KMS-11 (cell line): ENCODE measurements at regions not wholly inside any gene's neighbourhood (a gene's known extent, or its start where the extent isn't known, plus 50 kb on each side); places are given as distances from the start of the nearest gene placed in this dataset.

Experiments
- H2AFZ ChIP-seq: fragments of 200-600 bp; sonication (generic); 2 replicates; pipeline ENCODE4 v1.6.1; 2016; ENCODE audit warnings: antibody characterized with exemption, mixed run types, low read depth
- H3K27ac ChIP-seq: fragments of 200-600 bp; sonication (generic); 2 replicates; pipeline ENCODE4 v1.6.1; 2016; ENCODE audit warnings: mild to moderate bottlenecking, mixed run types
- H3K27me3 ChIP-seq: fragments of 200-600 bp; sonication (generic); 2 replicates; pipeline ENCODE4 v1.6.1; 2017; ENCODE audit warnings: mild to moderate bottlenecking, low read depth, mixed run types, moderate library complexity; ENCODE audit not compliant: insufficient read depth
- H3K36me3 ChIP-seq: fragments of 200-600 bp; sonication (generic); 2 replicates; pipeline ENCODE4 v1.6.1; 2017; ENCODE audit warnings: mild to moderate bottlenecking, mixed run types; ENCODE audit not compliant: insufficient read depth
- H3K4me1 ChIP-seq: fragments of 200-600 bp; sonication (generic); 2 replicates; pipeline ENCODE4 v1.6.1; 2016; ENCODE audit warnings: mild to moderate bottlenecking, low read depth, mixed run types; ENCODE audit not compliant: poor library complexity, severe bottlenecking
- H3K4me2 ChIP-seq: fragments of 200-600 bp; sonication (generic); 2 replicates; pipeline ENCODE4 v1.7.0; 2016; ENCODE audit warnings: mild to moderate bottlenecking, mixed run types
- H3K4me3 ChIP-seq: fragments of 200-600 bp; sonication (generic); IDR thresholded peaks from 2 replicates; pipeline ENCODE4 v1.6.1; 2017; ENCODE audit warnings: low read depth, low read length, mixed read lengths; ENCODE audit not compliant: insufficient read depth
- H3K79me2 ChIP-seq: fragments of 200-600 bp; sonication (generic); 2 replicates; pipeline ENCODE4 v1.6.1; 2016; ENCODE audit warnings: low read depth, mixed run types; ENCODE audit not compliant: insufficient read depth
- H3K9ac ChIP-seq: fragments of 200-600 bp; sonication (generic); 2 replicates; pipeline ENCODE4 v1.6.1; 2016; ENCODE audit warnings: mild to moderate bottlenecking, mixed run types
- H4K20me1 ChIP-seq: fragments of 200-600 bp; sonication (generic); 2 replicates; pipeline ENCODE4 v1.6.1; 2016; ENCODE audit warnings: mild to moderate bottlenecking, mixed run types; ENCODE audit not compliant: insufficient read depth
- TF ChIP-seq, protein P1 (sequence below): fragments of 200-600 bp; sonication (generic); conservative IDR thresholded peaks from 2 replicates; pipeline ENCODE4 v1.6.1; 2017; ENCODE audit warnings: low read depth, mild to moderate bottlenecking, antibody characterized with exemption, low read length, moderate library complexity, mixed read lengths

DNA sequence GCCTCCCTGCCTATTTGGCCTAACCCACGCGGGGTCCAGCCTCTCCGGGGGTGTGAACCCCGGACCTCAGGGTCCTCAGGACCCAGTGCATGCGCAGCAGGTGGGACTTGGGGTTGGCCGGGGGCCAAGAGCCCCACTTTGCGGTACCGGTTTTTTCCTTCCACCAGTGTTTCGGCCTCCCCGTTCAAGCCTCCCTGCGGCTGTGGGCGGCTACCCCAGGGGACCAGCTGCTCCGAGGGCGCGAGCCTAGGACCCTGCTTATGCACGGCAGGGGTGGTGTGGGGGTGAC is 327.3 kb downstream of the ALG10 start:
- H3K27me3 ChIP-seq, result peaks cover 17% of the 10 kb centered on the region
- TF ChIP-seq, protein P1, sequence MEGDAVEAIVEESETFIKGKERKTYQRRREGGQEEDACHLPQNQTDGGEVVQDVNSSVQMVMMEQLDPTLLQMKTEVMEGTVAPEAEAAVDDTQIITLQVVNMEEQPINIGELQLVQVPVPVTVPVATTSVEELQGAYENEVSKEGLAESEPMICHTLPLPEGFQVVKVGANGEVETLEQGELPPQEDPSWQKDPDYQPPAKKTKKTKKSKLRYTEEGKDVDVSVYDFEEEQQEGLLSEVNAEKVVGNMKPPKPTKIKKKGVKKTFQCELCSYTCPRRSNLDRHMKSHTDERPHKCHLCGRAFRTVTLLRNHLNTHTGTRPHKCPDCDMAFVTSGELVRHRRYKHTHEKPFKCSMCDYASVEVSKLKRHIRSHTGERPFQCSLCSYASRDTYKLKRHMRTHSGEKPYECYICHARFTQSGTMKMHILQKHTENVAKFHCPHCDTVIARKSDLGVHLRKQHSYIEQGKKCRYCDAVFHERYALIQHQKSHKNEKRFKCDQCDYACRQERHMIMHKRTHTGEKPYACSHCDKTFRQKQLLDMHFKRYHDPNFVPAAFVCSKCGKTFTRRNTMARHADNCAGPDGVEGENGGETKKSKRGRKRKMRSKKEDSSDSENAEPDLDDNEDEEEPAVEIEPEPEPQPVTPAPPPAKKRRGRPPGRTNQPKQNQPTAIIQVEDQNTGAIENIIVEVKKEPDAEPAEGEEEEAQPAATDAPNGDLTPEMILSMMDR, result no peak
- H3K9ac ChIP-seq, result no peak overlapping the region
- peak overlapping the region; percentile 75 for H2AFZ ChIP-seq
- no peak overlapping the region for H3K27ac ChIP-seq
- H3K4me3 ChIP-seq, result no peak overlapping the region
- peak overlapping the region; percentile 64 for H3K4me2 ChIP-seq
- no peaks in the 10 kb centered on the region for H3K4me1 ChIP-seq
- no peaks in the 10 kb centered on the region for H3K36me3 ChIP-seq
- H3K79me2 ChIP-seq, result no peaks in the 10 kb centered on the region
- no peaks in the 10 kb centered on the region for H4K20me1 ChIP-seq

DNA sequence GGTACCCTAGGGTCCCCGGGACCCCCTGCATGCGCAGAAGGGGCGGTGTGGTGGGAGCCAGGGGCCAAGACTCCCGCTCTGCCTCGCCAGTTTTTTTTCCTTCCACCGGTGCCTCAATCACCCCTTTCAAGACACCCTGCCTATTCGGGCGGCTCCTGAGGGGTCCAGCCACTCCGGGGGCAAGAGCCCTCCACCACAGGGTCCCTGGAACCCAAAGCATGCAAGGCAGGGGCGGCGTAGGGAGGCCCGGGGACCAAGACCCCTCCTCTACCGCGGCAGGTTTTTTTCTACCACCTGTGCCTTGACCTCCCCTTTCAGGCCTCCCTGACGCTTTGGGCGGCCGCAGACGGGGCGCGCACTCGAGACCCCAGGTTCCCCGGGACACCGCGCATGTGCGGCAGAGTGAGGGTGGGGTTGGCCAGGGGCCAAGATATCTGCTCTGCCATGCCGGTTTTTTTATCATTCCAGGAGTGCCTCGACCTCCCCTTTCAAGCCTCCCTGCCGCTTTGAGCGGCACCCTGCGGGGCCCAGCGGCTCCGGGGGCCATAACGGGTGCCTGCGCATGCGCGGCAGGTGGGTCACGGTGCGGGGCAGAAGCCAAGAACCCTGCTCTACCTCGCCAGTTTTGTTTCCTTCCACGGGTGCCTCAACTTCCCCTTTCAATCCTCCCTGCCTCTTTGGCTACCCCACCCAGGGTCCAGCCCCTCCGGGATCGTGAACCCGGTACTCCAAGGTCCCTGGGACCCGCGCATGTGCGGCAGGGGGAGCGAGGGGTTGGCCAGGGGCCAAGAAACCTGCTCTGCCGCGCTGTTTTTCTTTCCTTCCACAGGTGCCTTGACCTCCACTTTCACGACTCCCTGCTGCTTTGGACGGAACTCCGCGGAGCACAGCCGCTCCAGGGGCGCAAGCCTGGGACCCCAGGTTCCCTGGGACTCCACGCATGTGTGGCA is 328.1 kb downstream of the ALG10 start:
- H3K36me3 ChIP-seq, result no peaks in the 10 kb centered on the region
- TF ChIP-seq, protein P1, result no peak
- H3K4me2 ChIP-seq, result no peak overlapping the region
- no peak overlapping the region for H3K27ac ChIP-seq
- H2AFZ ChIP-seq, result no peak overlapping the region
- H3K27me3 ChIP-seq, result peaks cover 14% of the 10 kb centered on the region; the same call in 1 of the 2 replicates
- no peak overlapping the region for H3K9ac ChIP-seq
- no peak overlapping the region for H3K4me3 ChIP-seq
- H4K20me1 ChIP-seq, result no peaks in the 10 kb centered on the region
- no peaks in the 10 kb centered on the region for H3K4me1 ChIP-seq
- no peaks in the 10 kb centered on the region for H3K79me2 ChIP-seq

DNA sequence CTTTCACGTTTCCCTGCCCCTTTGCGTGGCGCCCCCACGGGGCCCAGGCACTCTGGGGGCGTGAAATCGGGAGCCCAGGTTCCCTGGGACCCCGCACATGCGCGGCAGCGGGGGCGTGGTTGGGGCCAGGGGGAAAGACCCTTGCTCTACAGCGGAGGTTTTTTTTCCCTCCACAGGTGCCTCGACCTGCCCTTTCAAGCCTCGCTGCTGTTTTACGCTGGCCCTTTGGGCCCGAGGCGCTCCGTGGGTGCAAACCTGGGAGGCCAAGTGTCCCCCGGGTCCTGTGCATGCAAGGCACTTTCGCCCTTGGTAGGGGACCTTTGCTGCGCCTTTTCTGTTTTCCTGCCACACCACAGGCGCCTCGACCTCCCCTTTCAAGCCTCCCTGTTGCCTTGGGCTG is 329.8 kb downstream of the ALG10 start:
- H3K27ac ChIP-seq, result no peak overlapping the region
- H3K4me1 ChIP-seq, result no peaks in the 10 kb centered on the region
- no peak overlapping the region for H2AFZ ChIP-seq
- no peak overlapping the region for H3K4me3 ChIP-seq
- no peak overlapping the region for H3K9ac ChIP-seq
- H4K20me1 ChIP-seq, result no peaks in the 10 kb centered on the region
- H3K79me2 ChIP-seq, result no peaks in the 10 kb centered on the region
- TF ChIP-seq, protein P1, result no peak
- H3K36me3 ChIP-seq, result no peaks in the 10 kb centered on the region
- H3K4me2 ChIP-seq, result no peak overlapping the region
- H3K27me3 ChIP-seq, result peaks cover 16% of the 10 kb centered on the region; the same call in 1 of the 2 replicates

DNA sequence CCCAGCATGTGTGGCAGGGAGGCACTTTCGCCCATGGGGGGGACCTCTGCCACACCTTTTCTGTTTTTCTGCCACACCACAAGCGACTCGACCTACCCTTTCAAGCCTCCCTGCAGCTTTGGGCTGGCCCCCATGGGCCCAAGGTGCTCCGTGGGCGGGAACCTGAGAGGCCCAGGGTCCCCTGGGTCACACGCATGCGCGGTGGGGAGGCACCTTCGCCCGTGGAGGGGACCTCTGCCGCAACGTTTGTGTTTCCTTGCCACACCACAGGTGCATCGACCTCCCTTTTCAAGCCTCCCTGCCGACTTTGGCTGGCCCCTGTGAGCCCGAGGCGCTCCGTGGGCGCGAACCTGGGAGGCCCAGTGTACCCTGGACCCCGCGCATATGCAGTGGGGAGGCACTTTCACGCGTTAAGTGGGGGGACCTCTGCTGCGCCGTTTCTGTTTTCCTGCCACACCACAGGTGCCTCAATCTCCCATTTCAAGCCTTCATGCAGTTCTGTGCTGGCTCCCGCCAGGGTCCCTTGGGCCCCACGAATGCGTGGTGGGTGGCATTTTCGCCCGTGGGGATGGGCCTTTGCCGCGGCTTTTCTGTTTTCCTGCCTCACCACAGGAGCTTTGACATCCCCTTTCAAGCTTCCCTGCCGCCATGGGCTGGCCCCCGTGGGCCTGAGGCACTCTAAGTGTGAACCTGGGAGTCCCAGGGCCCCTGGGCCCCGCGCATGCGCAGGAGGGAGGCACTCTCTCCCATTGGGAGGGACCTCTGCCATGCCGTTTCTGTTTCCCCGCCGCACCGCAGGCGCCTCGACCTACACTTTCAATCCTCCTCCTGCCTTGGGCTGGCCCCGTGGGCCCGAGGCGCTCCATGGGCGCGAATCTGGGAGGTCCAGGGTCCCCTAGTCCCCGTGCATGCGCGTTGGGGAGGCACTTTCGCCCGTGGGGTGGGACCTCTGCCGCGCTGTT is 332.2 kb downstream of the ALG10 start:
- Histone ChIP-seq H3K27ac (no peak overlapping the region), H3K36me3 (no peaks in the 10 kb centered on the region), H3K9ac (no peak overlapping the region), H3K4me3 (no peak overlapping the region), H3K27me3 (peaks cover 38% of the 10 kb centered on the region), H3K4me2 (no peak overlapping the region; the same call in 1 of the 2 replicates), H2AFZ (peak overlapping the region; percentile 22; the same call in 1 of the 2 replicates), H4K20me1 (no peaks in the 10 kb centered on the region), H3K79me2 (no peaks in the 10 kb centered on the region), H3K4me1 (no peaks in the 10 kb centered on the region)
- TF ChIP-seq, protein P1, result no peak
